Activated CD4-positive, alpha-beta T cell treated with anti-CD3 and anti-CD28 coated beads for 1 hour (primary cell): ENCODE measurements at regions not wholly inside any gene's neighbourhood (a gene's known extent, or its start where the extent isn't known, plus 50 kb on each side); places are given as distances from the start of the nearest gene placed in this dataset.

Experiments
- DNase-seq: peaks from one replicate; pipeline ENCODE4 v3.0.0-alpha.2; 2020

GRCh38 chr11:95577716-95578460, 211.7 kb downstream of the FAM76B start:
- no peak for DNase-seq

- DNase-seq: no peak
Measured at GRCh38 chr11:95576146-95576845, 213.3 kb downstream of the FAM76B start.

GRCh38 chr11:95575517-95575916, 214.1 kb downstream of the FAM76B start:
- no peak for DNase-seq

GRCh38 chr11:95571718-95572260, 217.8 kb downstream of the FAM76B start:
- DNase-seq: no peak

GRCh38 chr11:95570845-95571244, 218.7 kb downstream of the FAM76B start:
- DNase-seq: no peak

- no peak for DNase-seq
Measured at GRCh38 chr11:95569207-95569606, 220.4 kb downstream of the FAM76B start.

- DNase-seq: no peak
Measured at GRCh38 chr11:95568281-95568680, 221.3 kb downstream of the FAM76B start.

GRCh38 chr11:95567685-95568084, 221.9 kb downstream of the FAM76B start:
- DNase-seq: no peak

- no peak for DNase-seq
Measured at GRCh38 chr11:95566211-95566610, 223.4 kb downstream of the FAM76B start.

GRCh38 chr11:95565724-95566141, 223.8 kb downstream of the FAM76B start:
- DNase-seq: no peak

- no peak for DNase-seq
Measured at GRCh38 chr11:95563859-95564258, 225.7 kb downstream of the FAM76B start.

- DNase-seq: no peak
Measured at GRCh38 chr11:95563173-95563572, 226.4 kb downstream of the FAM76B start.

- DNase-seq: no peak
Measured at GRCh38 chr11:95562196-95562921, 227.2 kb downstream of the FAM76B start.

GRCh38 chr11:95559899-95560298, 229.7 kb downstream of the FAM76B start:
- no peak for DNase-seq

- DNase-seq: no peak
Measured at GRCh38 chr11:95557376-95557775, 232.2 kb downstream of the FAM76B start.

GRCh38 chr11:95556342-95557163, 233.0 kb downstream of the FAM76B start:
- no peak for DNase-seq

GRCh38 chr11:95556011-95556341, 233.6 kb downstream of the FAM76B start:
- no peak for DNase-seq

GRCh38 chr11:95554911-95555310, 234.7 kb downstream of the FAM76B start:
- no peak for DNase-seq

- DNase-seq: no peak
Measured at GRCh38 chr11:95549301-95549700, 240.3 kb downstream of the FAM76B start.

GRCh38 chr11:95548416-95548815, 241.2 kb downstream of the FAM76B start:
- DNase-seq: no peak

- DNase-seq: no peak
Measured at GRCh38 chr11:95547976-95548375, 241.6 kb downstream of the FAM76B start.

GRCh38 chr11:95547186-95547585, 242.4 kb downstream of the FAM76B start:
- DNase-seq: no peak
